B cell (primary cell): ENCODE measurements at regions not wholly inside any gene's neighbourhood (a gene's known extent, or its start where the extent isn't known, plus 50 kb on each side); places are given as distances from the start of the nearest gene placed in this dataset.
"Not testable (repeated sequence)": the region's sequence is repeated elsewhere in the genome, so short reads cannot be mapped to it uniquely, and the experiment has no call there.

Experiments used
- ATAC-seq: fragments of 200-7000 bp; cut with Tn5 transposase; one replicate; pipeline ENCODE4 v1.10.0; 2021; ENCODE audit warnings: low read depth, mild to moderate bottlenecking, moderate number of reproducible peaks, moderate library complexity
- CTCF ChIA-PET: fragments of 350-600 bp; sonication (Branson Sonifier 250); formaldehyde crosslinking; loops from one replicate; lab custom pipeline; 2021; ENCODE audit warnings: antibody characterized with exemption, inconsistent platforms; lab: Charles Lee
- POLR2A ChIA-PET: fragments of 350-600 bp; sonication (Branson Sonifier 250); formaldehyde crosslinking; loops from one replicate; lab custom pipeline; 2021; ENCODE audit warnings: antibody characterized with exemption; lab: Charles Lee
- DNase-seq: peaks from one replicate; pipeline ENCODE4 v3.0.0; 2013
- H2AFZ ChIP-seq: 2 replicates; pipeline ENCODE4 v1.6.1; 2012; ENCODE audit warnings: mild to moderate bottlenecking, low read depth, low read length; ENCODE audit not compliant: insufficient read depth, poor library complexity, severe bottlenecking
- H3K27ac ChIP-seq, 2 donors: 1 replicate in 1 of 2; 2 replicates in 1 of 2; pipeline ENCODE4 v1.5.1; 2012 to 2013; ENCODE audit warnings: low read length in 2 of 2, mild to moderate bottlenecking in 2 of 2, moderate library complexity in 1 of 2
- H3K27me3 ChIP-seq, 4 experiments: fragments of 200-600 bp in 1 of 4; sonication (generic) in 1 of 4; replicated peaks in 1 of 4; 1 replicate in 2 of 4; 2 replicates in 2 of 4; pipeline versions ENCODE4 v1.6.1 to v1.7.0; 2013 to 2016; ENCODE audit warnings: low read length in 3 of 4, mild to moderate bottlenecking in 2 of 4, mixed read lengths in 1 of 4, moderate library complexity in 1 of 4; ENCODE audit not compliant: insufficient read depth in 4 of 4, control insufficient read depth in 3 of 4; ENCODE audit errors: control extremely low read depth in 1 of 4
- H3K36me3 ChIP-seq, 2 experiments: replicated peaks in 1 of 2; 1 replicate in 1 of 2; 2 replicates in 1 of 2; pipeline versions ENCODE4 v1.6.1 to v1.7.1; 2013; ENCODE audit warnings: low read length in 1 of 2; ENCODE audit not compliant: insufficient read depth in 2 of 2, control insufficient read depth in 1 of 2; ENCODE audit errors: control extremely low read depth in 1 of 2, extremely low read depth in 1 of 2
- H3K4me1 ChIP-seq, 2 donors: fragments of 200-600 bp in 1 of 2; sonication (generic) in 1 of 2; 1 replicate in 1 of 2; 2 replicates in 1 of 2; pipeline versions ENCODE4 v1.5.1 to v1.6.1; 2013 to 2017; ENCODE audit warnings: low read length in 2 of 2; ENCODE audit not compliant: control insufficient read depth in 2 of 2, insufficient read depth in 2 of 2
- H3K4me2 ChIP-seq: replicated peaks from 2 replicates; pipeline ENCODE3; 2012; ENCODE audit warnings: mild to moderate bottlenecking, low read depth, low read length; ENCODE audit not compliant: poor library complexity, severe bottlenecking
- H3K4me3 ChIP-seq, 5 experiments: fragments of 200-600 bp in 1 of 5; sonication (generic) in 1 of 5; 1 replicate in 3 of 5; 2 replicates in 2 of 5; pipeline versions ENCODE4 v1.5.1 to v1.7.0; 2011 to 2016; ENCODE audit warnings: low read length in 4 of 5, mild to moderate bottlenecking in 4 of 5, low read depth in 2 of 5, control low read depth in 1 of 5, moderate library complexity in 1 of 5; ENCODE audit not compliant: insufficient read depth in 1 of 5; ENCODE audit errors: control extremely low read depth in 1 of 5, extremely low read depth in 1 of 5
- H3K79me2 ChIP-seq: fragments of 200-600 bp; sonication (generic); one replicate; pipeline ENCODE4 v1.6.0; 2016; ENCODE audit warnings: low read length; ENCODE audit not compliant: control insufficient read depth, insufficient read depth
- H3K9ac ChIP-seq: fragments of 200-600 bp; sonication (generic); 2 replicates; pipeline ENCODE4 v1.6.1; 2017; ENCODE audit warnings: mild to moderate bottlenecking, low read length, moderate library complexity
- H3K9me3 ChIP-seq, 3 donors: one replicate each; pipeline versions ENCODE4 v1.6.1 to v1.7.1; 2013; ENCODE audit warnings: low read length in 2 of 3; ENCODE audit not compliant: control insufficient read depth in 2 of 3, insufficient read depth in 1 of 3; ENCODE audit errors: control extremely low read depth in 1 of 3
- H4K20me1 ChIP-seq: 2 replicates; pipeline ENCODE4 v1.6.0; 2012; ENCODE audit warnings: mild to moderate bottlenecking, low read length; ENCODE audit not compliant: insufficient read depth, control insufficient read depth, poor library complexity, severe bottlenecking
- H3K27ac Mint-ChIP-seq: one replicate; pipeline ENCODE4 v1.8.0; 2021; ENCODE audit warnings: mixed read lengths
- H3K27me3 Mint-ChIP-seq: one replicate; pipeline ENCODE4 v1.8.0; 2021; ENCODE audit warnings: mixed read lengths
- H3K4me1 Mint-ChIP-seq: one replicate; pipeline ENCODE4 v1.8.0; 2021; ENCODE audit warnings: mixed read lengths
- H3K4me3 Mint-ChIP-seq: one replicate; pipeline ENCODE4 v1.8.0; 2021; ENCODE audit warnings: mixed read lengths
- H3K9me3 Mint-ChIP-seq: one replicate; pipeline ENCODE4 v1.8.0; 2022; ENCODE audit warnings: mixed read lengths; ENCODE audit not compliant: insufficient read depth
- EZH2 ChIP-seq: IDR thresholded peaks from 2 replicates; pipeline ENCODE4 v1.6.1; 2012; ENCODE audit warnings: borderline replicate concordance, low read depth, mild to moderate bottlenecking, moderate library complexity, low read length; ENCODE audit not compliant: insufficient read depth, poor library complexity, severe bottlenecking
- WGBS: methylation state at CpG from one replicate; pipeline ENCODE4 v1.1.5; 2013; ENCODE audit warnings: missing lambda C conversion rate; ENCODE audit not compliant: insufficient coverage; 5-methylcytosine and 5-hydroxymethylcytosine counted together
- intact Hi-C: fragments of 100-400 bp; cut with micrococcal nuclease; formaldehyde crosslinking; loops from one replicate; pipeline ENCODE4 v1.10.0; 2022
- TF ChIP-seq, protein P1 (sequence below): fragments of 200-600 bp; IDR thresholded peaks from one replicate; pipeline ENCODE4 v1.8.0; 2022; ENCODE audit warnings: antibody characterized with exemption, mild to moderate bottlenecking

DNA sequence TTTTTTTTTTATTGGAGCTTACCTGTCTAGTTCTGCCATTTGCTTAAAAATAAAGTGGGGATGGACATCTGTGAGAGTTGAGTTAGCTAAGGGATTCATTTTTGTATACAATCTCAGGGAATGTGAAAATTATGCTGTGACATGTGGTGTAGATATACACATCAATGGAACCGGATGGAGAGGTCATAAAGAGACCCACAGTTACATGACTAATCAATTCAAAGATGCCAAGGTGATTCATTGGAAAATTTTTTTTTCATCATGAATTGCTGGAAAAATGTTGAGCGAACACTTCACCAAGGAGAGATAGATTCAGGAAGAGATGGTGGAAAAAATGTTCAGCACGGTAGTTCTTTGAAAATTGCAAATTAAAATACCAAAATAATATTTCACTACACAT, 605.4 kb upstream of the KIF2B start:
- Histone ChIP-seq H3K4me2 (no peak overlapping the region), H3K4me1 (no peaks in the 10 kb centered on the region), H3K9me3 (no peaks in the 10 kb centered on the region), H3K9ac (no peak overlapping the region), H2AFZ (no peak overlapping the region), H4K20me1 (no peaks in the 10 kb centered on the region), H3K4me3 (no peak overlapping the region), H3K36me3 (no peaks in the 10 kb centered on the region), H3K27me3 (no peaks in the 10 kb centered on the region), H3K79me2 (no peaks in the 10 kb centered on the region), H3K27ac (no peak overlapping the region)
- Mint-ChIP-seq H3K4me1 (no peaks in the 10 kb centered on the region), H3K27me3 (no peaks in the 10 kb centered on the region), H3K27ac (no peak overlapping the region), H3K9me3 (peaks cover 5% of the 10 kb centered on the region), H3K4me3 (no peak overlapping the region)
- POLR2A ChIA-PET = no interaction called here
- no peak for ATAC-seq
- DNase-seq = no peak
- CTCF ChIA-PET = no interaction called here
- WGBS = no CpG with 5 or more reads among the region's 3 CpGs
- intact Hi-C loops = no loop called here
- TF ChIP-seq EZH2 = no peak
- TF ChIP-seq, protein P1, sequence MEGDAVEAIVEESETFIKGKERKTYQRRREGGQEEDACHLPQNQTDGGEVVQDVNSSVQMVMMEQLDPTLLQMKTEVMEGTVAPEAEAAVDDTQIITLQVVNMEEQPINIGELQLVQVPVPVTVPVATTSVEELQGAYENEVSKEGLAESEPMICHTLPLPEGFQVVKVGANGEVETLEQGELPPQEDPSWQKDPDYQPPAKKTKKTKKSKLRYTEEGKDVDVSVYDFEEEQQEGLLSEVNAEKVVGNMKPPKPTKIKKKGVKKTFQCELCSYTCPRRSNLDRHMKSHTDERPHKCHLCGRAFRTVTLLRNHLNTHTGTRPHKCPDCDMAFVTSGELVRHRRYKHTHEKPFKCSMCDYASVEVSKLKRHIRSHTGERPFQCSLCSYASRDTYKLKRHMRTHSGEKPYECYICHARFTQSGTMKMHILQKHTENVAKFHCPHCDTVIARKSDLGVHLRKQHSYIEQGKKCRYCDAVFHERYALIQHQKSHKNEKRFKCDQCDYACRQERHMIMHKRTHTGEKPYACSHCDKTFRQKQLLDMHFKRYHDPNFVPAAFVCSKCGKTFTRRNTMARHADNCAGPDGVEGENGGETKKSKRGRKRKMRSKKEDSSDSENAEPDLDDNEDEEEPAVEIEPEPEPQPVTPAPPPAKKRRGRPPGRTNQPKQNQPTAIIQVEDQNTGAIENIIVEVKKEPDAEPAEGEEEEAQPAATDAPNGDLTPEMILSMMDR = no peak

DNA sequence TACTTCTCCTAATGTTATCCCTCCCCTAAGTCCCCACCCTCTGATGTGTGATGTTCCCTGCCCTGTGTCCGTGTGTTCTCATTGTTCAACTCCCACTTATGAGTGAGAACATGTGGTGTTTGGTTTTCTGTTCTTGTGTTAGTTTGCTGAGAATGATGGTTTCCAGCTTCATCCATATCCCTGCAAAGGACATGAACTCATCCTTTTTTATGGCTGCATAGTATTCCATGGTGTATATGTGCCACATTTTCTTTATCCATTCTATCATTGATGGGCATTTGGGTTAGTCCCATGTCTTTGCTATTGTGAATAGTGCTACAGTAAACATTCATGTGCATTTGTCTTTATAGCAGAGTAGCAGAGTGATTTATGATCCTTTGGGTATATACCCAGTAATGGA, 613.8 kb upstream of the KIF2B start:
- H3K4me2 ChIP-seq, H3K4me1 Mint-ChIP-seq, H2AFZ ChIP-seq, H3K4me3 Mint-ChIP-seq, H3K27me3 Mint-ChIP-seq, H4K20me1 ChIP-seq, H3K4me1 ChIP-seq, ATAC-seq, H3K4me3 ChIP-seq, CTCF ChIA-PET, H3K36me3 ChIP-seq, H3K9ac ChIP-seq, DNase-seq, POLR2A ChIA-PET, H3K79me2 ChIP-seq, intact Hi-C loops, H3K9me3 Mint-ChIP-seq, H3K27ac ChIP-seq, H3K9me3 ChIP-seq, H3K27me3 ChIP-seq, H3K27ac Mint-ChIP-seq: not testable (repeated sequence)
- WGBS = no CpG with 5 or more reads among the region's 1 CpG
